Upper lobe of right lung (tissue), 1 donor: ENCODE measurements at regions not wholly inside any gene's neighbourhood (a gene's known extent, or its start where the extent isn't known, plus 50 kb on each side); places are given as distances from the start of the nearest gene placed in this dataset.

ENCODE experiments used
- ATAC-seq: fragments of 200-7000 bp; cut with Tn5 transposase; one replicate; pipeline ENCODE4 v1.9.1; 2020; ENCODE audit warnings: mild to moderate bottlenecking, moderate library complexity
- DNase-seq: peaks from one replicate; pipeline ENCODE4 v3.0.0-alpha.2; 2020
- H3K27ac ChIP-seq: fragments of 200-600 bp; one replicate; pipeline ENCODE4 v1.8.0; 2022
- H3K27me3 ChIP-seq: fragments of 200-600 bp; one replicate; pipeline ENCODE4 v1.8.0; 2022; ENCODE audit warnings: mild to moderate bottlenecking
- H3K36me3 ChIP-seq: fragments of 200-600 bp; one replicate; pipeline ENCODE4 v1.8.0; 2022
- H3K4me1 ChIP-seq: fragments of 200-600 bp; one replicate; pipeline ENCODE4 v1.8.0; 2022
- H3K4me3 ChIP-seq: fragments of 200-600 bp; one replicate; pipeline ENCODE4 v1.8.0; 2022; ENCODE audit warnings: mild to moderate bottlenecking
- H3K9me3 ChIP-seq: fragments of 200-600 bp; one replicate; pipeline ENCODE4 v1.8.0; 2022
- CTCF ChIP-seq: fragments of 200-600 bp; IDR thresholded peaks from one replicate; pipeline ENCODE4 v1.8.0; 2022; ENCODE audit warnings: antibody characterized with exemption
- intact Hi-C: fragments of 100-400 bp; cut with DNase I; formaldehyde crosslinking; loops from one replicate; pipeline ENCODE4 v1.11.0; 2022
- donor health status: DM: no; HTN: yes; CAD: no; lungs with severe emphysema.

GRCh38 chr6:105802703-105803102, 283.4 kb upstream of the PRDM1 start:
- H3K4me1 ChIP-seq: peaks cover 9% of the 10 kb centered on the region
- no peak for TF ChIP-seq CTCF
- no peaks in the 10 kb centered on the region for H3K36me3 ChIP-seq
- no peak overlapping the region for H3K27ac ChIP-seq
- intact Hi-C loops: no loop called here
- ATAC-seq (no peak), DNase-seq (no peak)
- no peaks in the 10 kb centered on the region for H3K9me3 ChIP-seq
- H3K27me3 ChIP-seq: no peaks in the 10 kb centered on the region
- H3K4me3 ChIP-seq: no peak overlapping the region

DNA sequence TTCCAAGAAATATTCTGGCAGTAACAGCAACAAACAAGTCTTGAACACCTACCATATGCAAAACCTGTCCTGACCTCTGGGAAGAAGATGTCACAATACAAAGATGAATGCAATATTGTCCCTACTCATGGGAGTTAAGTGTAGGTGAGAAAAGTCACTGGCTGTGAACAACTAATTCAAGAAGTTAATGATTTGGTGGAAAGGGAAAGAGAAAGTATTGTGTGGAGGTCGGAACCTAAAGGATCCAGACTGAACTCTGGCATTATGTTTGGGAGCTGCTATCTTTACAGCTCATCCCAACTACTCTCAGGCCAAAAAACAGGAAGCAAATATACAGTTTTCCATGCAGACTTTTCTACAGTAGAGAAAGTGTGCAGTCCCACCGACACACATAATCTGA, 285.3 kb upstream of the PRDM1 start:
- DNase-seq (no peak), ATAC-seq (no peak)
- Histone ChIP-seq H3K27me3 (no peaks in the 10 kb centered on the region), H3K4me1 (peaks cover 9% of the 10 kb centered on the region), H3K9me3 (no peaks in the 10 kb centered on the region), H3K36me3 (no peaks in the 10 kb centered on the region), H3K27ac (no peak overlapping the region), H3K4me3 (no peak overlapping the region)
- TF ChIP-seq CTCF: no peak
- intact Hi-C loops: no loop called here

- DNase-seq (no peak), ATAC-seq (no peak)
- H3K27me3 ChIP-seq: no peaks in the 10 kb centered on the region
Observed at GRCh38 chr6:105800398-105800797, 285.7 kb upstream of the PRDM1 start.

DNA sequence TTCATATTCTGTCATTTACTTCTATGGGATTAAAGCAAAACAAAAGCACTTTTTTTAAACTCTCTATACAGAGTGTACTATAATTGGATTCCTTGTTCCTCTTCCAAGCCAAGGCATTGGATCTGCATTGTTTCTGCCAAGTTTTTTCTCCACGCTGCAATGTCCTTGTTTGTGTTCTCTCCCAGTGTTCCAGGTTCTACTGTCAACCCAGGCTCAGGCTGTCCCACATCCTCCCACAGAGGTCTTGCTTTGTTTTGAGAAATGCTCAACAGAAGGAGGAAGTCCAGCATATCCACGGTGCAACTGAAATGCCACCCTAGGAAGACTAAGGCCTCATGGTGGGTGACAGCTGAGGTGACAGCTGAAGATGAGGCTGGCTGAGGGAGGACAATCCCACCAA, 287.1 kb upstream of the PRDM1 start:
- no peak overlapping the region for H3K27ac ChIP-seq
- ATAC-seq: peak; percentile 61

More at GRCh38 chr6:105800398-105800797, 285.7 kb upstream of the PRDM1 start:
- intact Hi-C loops: no loop called here
- Histone ChIP-seq H3K9me3 (no peaks in the 10 kb centered on the region), H3K4me3 (no peak overlapping the region), H3K4me1 (peaks cover 9% of the 10 kb centered on the region), H3K36me3 (no peaks in the 10 kb centered on the region), H3K27ac (no peak overlapping the region)
- no peak for TF ChIP-seq CTCF

DNA sequence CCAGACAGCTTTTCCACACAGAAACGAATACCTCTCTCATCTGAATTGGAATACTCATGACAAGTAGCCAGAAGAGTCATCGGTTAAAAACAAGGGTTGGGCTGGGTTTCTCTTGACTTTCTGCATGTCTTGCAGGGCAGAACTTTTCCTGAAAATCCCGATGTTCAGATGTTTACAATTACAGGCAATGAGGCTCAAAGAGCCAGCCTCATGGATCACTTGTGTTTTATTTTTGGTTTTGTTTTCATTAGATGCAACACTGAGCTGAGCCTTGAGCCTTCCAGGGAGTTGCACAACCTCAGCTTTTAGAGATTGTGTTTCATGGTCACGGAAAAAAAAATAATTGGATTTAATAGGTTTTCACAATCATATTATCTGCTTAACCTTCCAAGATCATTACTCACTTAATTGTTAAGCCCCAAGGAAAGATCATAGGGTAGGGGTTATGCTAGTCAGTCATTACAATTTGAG, 288.1 kb upstream of the PRDM1 start:
- H3K27me3 ChIP-seq: no peaks in the 10 kb centered on the region
- H3K36me3 ChIP-seq: no peaks in the 10 kb centered on the region
- no peak for ATAC-seq
- no peak for DNase-seq
- no peaks in the 10 kb centered on the region for H3K9me3 ChIP-seq
- H3K4me3 ChIP-seq: no peak overlapping the region
- H3K4me1 ChIP-seq: peaks cover 15% of the 10 kb centered on the region
- intact Hi-C loops: no loop called here
- no peak overlapping the region for H3K27ac ChIP-seq
- TF ChIP-seq CTCF: no peak

More for the DNA sequence above, 287.1 kb upstream of the PRDM1 start:
- no peaks in the 10 kb centered on the region for H3K36me3 ChIP-seq
- no peaks in the 10 kb centered on the region for H3K9me3 ChIP-seq
- H3K4me3 ChIP-seq: no peak overlapping the region
- intact Hi-C loops: no loop called here
- H3K4me1 ChIP-seq: peaks cover 9% of the 10 kb centered on the region
- no peaks in the 10 kb centered on the region for H3K27me3 ChIP-seq
- DNase-seq: no peak
- no peak for TF ChIP-seq CTCF
